ENCODE measurements at regions not wholly inside any gene's neighbourhood (a gene's known extent, or its start where the extent isn't known, plus 50 kb on each side); places are given as distances from the start of the nearest gene placed in this dataset.

DNA sequence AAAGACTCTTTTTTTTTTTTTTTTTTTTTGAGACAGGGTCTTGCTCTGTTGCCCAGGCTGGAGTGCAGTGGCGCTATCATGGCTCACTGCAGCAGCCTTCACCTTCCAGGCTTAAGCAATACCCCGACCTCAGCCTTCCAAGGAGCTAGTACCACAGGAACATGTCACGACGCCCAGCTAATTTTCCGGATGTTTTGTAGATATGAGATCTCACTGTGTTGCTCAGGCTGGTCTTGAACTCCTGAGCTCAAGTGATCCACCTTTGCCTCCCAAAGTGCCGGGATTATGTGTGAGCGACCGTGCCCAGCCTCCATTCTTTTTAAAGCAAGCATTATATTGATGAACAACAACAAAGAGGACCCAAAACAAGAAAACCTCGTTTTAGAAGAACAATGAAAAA is 307.1 kb upstream of the ID2 start:
- TF ChIP-seq NR2F2 (IDR thresholded peaks at IDR 0.05) (no peak), TAF1 (conservative IDR thresholded peaks at IDR 0.05) (no peak), SP1 (IDR thresholded peaks at IDR 0.05) (no peak), RXRA (IDR thresholded peaks at IDR 0.05) (no peak)
- TF ChIP-seq, protein P1, sequence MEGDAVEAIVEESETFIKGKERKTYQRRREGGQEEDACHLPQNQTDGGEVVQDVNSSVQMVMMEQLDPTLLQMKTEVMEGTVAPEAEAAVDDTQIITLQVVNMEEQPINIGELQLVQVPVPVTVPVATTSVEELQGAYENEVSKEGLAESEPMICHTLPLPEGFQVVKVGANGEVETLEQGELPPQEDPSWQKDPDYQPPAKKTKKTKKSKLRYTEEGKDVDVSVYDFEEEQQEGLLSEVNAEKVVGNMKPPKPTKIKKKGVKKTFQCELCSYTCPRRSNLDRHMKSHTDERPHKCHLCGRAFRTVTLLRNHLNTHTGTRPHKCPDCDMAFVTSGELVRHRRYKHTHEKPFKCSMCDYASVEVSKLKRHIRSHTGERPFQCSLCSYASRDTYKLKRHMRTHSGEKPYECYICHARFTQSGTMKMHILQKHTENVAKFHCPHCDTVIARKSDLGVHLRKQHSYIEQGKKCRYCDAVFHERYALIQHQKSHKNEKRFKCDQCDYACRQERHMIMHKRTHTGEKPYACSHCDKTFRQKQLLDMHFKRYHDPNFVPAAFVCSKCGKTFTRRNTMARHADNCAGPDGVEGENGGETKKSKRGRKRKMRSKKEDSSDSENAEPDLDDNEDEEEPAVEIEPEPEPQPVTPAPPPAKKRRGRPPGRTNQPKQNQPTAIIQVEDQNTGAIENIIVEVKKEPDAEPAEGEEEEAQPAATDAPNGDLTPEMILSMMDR (IDR thresholded peaks at IDR 0.05; ENCODE audit: low read depth, low read length, missing input control), result no peak
- TF ChIP-seq, protein P2, sequence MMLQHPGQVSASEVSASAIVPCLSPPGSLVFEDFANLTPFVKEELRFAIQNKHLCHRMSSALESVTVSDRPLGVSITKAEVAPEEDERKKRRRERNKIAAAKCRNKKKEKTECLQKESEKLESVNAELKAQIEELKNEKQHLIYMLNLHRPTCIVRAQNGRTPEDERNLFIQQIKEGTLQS (IDR thresholded peaks at IDR 0.05), result no peak
- Histone ChIP-seq H3K27ac (ENCODE audit: low read depth in 1 of 2, low read length in 2 of 2) (no peak overlapping the region), H3K9ac (ENCODE audit: low read depth in 1 of 2, low read length in 2 of 2) (no peak overlapping the region), H3K4me3 (ENCODE audit: low read depth in 1 of 3, low read length in 3 of 3) (no peak overlapping the region), H3K4me1 (ENCODE audit: control insufficient read depth in 4 of 4, insufficient read depth in 4 of 4, low read length in 3 of 4) (peaks cover 0 to 11% (median 4%) of the 10 kb centered on the region in 4 donors), H3K36me3 (ENCODE audit: control insufficient read depth in 4 of 4, insufficient read depth in 3 of 4, low read depth in 1 of 4, low read length in 3 of 4) (no peaks in the 10 kb centered on the region), H3K9me3 (ENCODE audit: control insufficient read depth in 4 of 4, low read length in 3 of 4) (peaks cover 0 to 3% (median 0%) of the 10 kb centered on the region in 4 donors), H3K27me3 (ENCODE audit: control insufficient read depth in 4 of 4, insufficient read depth in 4 of 4, low read length in 3 of 4) (no peaks in the 10 kb centered on the region)
- no peak for DNase-seq (ENCODE audit: low spot score)
- WGBS, result 96% methylated on average over 9 of the region's 9 CpGs

DNA sequence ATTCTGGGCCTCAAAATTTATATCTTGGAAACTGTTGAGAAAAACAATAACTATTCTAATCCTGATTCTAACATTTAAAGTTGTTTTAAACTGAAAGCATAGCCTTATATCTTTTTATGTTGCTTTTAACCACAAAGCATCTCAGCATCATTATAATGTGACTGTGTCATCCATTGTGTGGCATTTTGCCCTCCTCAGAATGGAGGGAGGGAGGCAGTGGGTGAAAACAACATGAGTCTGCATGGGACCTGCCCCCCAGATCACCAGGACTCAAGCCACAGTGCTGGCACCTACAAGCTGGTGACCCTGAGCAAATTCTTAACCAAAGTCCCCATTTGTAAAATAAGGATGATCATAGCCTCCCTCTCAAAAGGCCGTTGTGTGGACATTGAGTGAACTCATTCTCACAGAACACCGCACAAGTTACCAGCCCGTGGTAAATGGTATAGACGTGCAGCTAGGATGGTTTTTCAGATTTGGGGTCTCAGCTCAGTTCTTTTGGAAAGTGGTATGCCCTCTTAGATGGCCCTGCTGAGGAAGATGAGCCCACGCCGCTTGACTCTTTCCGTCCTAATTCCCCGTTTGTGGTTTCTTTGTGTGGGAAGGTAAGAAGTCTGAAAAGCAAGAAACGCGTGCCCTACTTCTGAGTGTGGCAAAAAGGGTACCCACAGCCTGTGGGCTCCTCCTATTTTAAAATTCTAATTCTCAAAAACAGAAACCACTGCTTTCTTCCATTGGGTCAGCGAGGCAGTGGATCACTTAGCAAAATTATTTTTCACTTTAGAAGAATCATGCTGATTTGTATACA is 305.0 kb upstream of the ID2 start:
- DNase-seq (ENCODE audit: low spot score), result peak; percentile 10
- no peak overlapping the region for H3K27ac ChIP-seq (ENCODE audit: low read depth in 1 of 2, low read length in 2 of 2)
- TF ChIP-seq TAF1 (conservative IDR thresholded peaks at IDR 0.05) (no peak), HNF4G (IDR thresholded peaks at IDR 0.05) (no peak), FOXA1 (IDR thresholded peaks at IDR 0.05) (no peak), GABPA (IDR thresholded peaks at IDR 0.05 in 1 of 2, conservative IDR thresholded peaks at IDR 0.05 in 1 of 2) (no peak), SP1 (IDR thresholded peaks at IDR 0.05) (no peak), EGR1 (IDR thresholded peaks at IDR 0.05; ENCODE audit: low read depth in 2 of 2) (no peak), RAD21 (IDR thresholded peaks at IDR 0.05) (no peak), NR2F2 (IDR thresholded peaks at IDR 0.05) (no peak), HNF4A (conservative IDR thresholded peaks at IDR 0.05) (no peak)
- TF ChIP-seq, protein P3, sequence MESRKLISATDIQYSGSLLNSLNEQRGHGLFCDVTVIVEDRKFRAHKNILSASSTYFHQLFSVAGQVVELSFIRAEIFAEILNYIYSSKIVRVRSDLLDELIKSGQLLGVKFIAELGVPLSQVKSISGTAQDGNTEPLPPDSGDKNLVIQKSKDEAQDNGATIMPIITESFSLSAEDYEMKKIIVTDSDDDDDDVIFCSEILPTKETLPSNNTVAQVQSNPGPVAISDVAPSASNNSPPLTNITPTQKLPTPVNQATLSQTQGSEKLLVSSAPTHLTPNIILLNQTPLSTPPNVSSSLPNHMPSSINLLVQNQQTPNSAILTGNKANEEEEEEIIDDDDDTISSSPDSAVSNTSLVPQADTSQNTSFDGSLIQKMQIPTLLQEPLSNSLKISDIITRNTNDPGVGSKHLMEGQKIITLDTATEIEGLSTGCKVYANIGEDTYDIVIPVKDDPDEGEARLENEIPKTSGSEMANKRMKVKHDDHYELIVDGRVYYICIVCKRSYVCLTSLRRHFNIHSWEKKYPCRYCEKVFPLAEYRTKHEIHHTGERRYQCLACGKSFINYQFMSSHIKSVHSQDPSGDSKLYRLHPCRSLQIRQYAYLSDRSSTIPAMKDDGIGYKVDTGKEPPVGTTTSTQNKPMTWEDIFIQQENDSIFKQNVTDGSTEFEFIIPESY (IDR thresholded peaks at IDR 0.05), result no peak
- TF ChIP-seq, protein P1 (IDR thresholded peaks at IDR 0.05; ENCODE audit: low read depth, low read length, missing input control), result no peak
- no peak overlapping the region for H3K9ac ChIP-seq (ENCODE audit: low read depth in 1 of 2, low read length in 2 of 2)
- no peaks in the 10 kb centered on the region for H3K27me3 ChIP-seq (ENCODE audit: control insufficient read depth in 4 of 4, insufficient read depth in 4 of 4, low read length in 3 of 4)
- no peaks in the 10 kb centered on the region for H3K36me3 ChIP-seq (ENCODE audit: control insufficient read depth in 4 of 4, insufficient read depth in 3 of 4, low read depth in 1 of 4, low read length in 3 of 4)
- WGBS, result 88% methylated on average over 11 of the region's 11 CpGs
- no peak overlapping the region for H3K4me3 ChIP-seq (ENCODE audit: low read depth in 1 of 3, low read length in 3 of 3)
- H3K9me3 ChIP-seq (ENCODE audit: control insufficient read depth in 4 of 4, low read length in 3 of 4), result peaks cover 0 to 3% (median 0%) of the 10 kb centered on the region in 4 donors
- peaks cover 0 to 2% (median under 1%) of the 10 kb centered on the region in 4 donors for H3K4me1 ChIP-seq (ENCODE audit: control insufficient read depth in 4 of 4, insufficient read depth in 4 of 4, low read length in 3 of 4)
